ENCODE measurements at regions not wholly inside any gene's neighbourhood (a gene's known extent, or its start where the extent isn't known, plus 50 kb on each side); places are given as distances from the start of the nearest gene placed in this dataset.
A peak's percentile ranks its signal among the peaks of the same experiment; 100 is the strongest.

- Histone ChIP-seq H3K4me1 (peaks cover 13 to 23% of the 10 kb centered on the region in 2 donors), H3K36me3 (no peaks in the 10 kb centered on the region), H3K27me3 (no peaks in the 10 kb centered on the region), H3K9me3 (no peaks in the 10 kb centered on the region), H3K4me3 (replicated peaks in 1 of 3) (no peak overlapping the region), H3K27ac (no peak overlapping the region)
- intact Hi-C loops (cut with DNase I), result no loop called here
- TF ChIP-seq POLR2A (IDR thresholded peaks at IDR 0.05) (no peak), CTCF (IDR thresholded peaks at IDR 0.05) (no peak)
- 93% methylated on average over 5 of the region's 5 CpGs for WGBS, 2 donors
- DNase-seq, result no peak
Measured at GRCh38 chr10:114762811-114763210, 58.8 kb upstream of the FHIP2A start.

- Histone ChIP-seq H3K27me3 (no peaks in the 10 kb centered on the region), H3K4me1 (peaks cover 10 to 13% of the 10 kb centered on the region in 2 donors), H3K36me3 (no peaks in the 10 kb centered on the region), H3K4me3 (replicated peaks in 1 of 3) (no peak overlapping the region), H3K27ac (no peak overlapping the region), H3K9me3 (no peaks in the 10 kb centered on the region)
- intact Hi-C loops (cut with DNase I), result no loop called here
- 0 to 93% methylated on average over 1 of the region's 1 CpG for WGBS, 2 donors
- no peak for DNase-seq
- TF ChIP-seq POLR2A (IDR thresholded peaks at IDR 0.05) (no peak), CTCF (IDR thresholded peaks at IDR 0.05) (no peak)
Measured at GRCh38 chr10:114764656-114765055, 56.9 kb upstream of the FHIP2A start.

DNA sequence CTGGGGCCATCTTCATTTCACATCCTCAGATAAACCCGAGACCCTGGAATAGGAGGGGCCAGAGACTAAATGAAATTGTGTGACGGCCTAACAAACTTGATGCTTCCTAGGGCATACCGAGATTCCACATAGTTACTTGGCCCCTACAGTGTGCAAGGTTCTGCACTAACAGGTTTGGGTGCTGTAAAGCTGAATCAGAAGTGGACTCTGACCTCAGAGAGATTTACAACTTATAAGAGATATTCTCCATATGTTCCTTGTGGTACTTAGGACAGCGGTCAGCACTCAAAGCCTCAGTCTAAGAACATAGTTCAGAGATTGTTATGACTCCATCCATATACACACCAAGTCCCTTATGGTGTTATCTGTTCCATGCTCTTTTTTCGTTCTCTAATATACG, 55.1 kb upstream of the FHIP2A start:
- Histone ChIP-seq H3K27me3 (no peaks in the 10 kb centered on the region), H3K27ac (no peak overlapping the region), H3K4me3 (replicated peaks in 1 of 3) (no peak overlapping the region), H3K9me3 (no peaks in the 10 kb centered on the region), H3K4me1 (peaks cover 6 to 13% of the 10 kb centered on the region in 2 donors), H3K36me3 (no peaks in the 10 kb centered on the region)
- DNase-seq, result no peak
- intact Hi-C loops (cut with DNase I), result no loop called here
- WGBS, 2 donors, result 81 to 83% methylated on average over 6 of the region's 6 CpGs
- TF ChIP-seq CTCF (IDR thresholded peaks at IDR 0.05) (no peak), POLR2A (IDR thresholded peaks at IDR 0.05) (no peak)

- Histone ChIP-seq H3K4me3 (replicated peaks in 1 of 3) (peak overlapping the region in 2 of 3 donors; percentile 62 to 63), H3K27ac (peak overlapping the region; percentile 77 to 89 (median 81)), H3K9me3 (no peaks in the 10 kb centered on the region), H3K36me3 (no peaks in the 10 kb centered on the region), H3K27me3 (no peaks in the 10 kb centered on the region), H3K4me1 (peaks cover 6 to 13% of the 10 kb centered on the region in 2 donors)
- WGBS, 2 donors, result 13 to 20% methylated on average over 14 to 21 of the region's 33 CpGs
- DNase-seq, result peak; percentile 75 to 77
- intact Hi-C loops (cut with DNase I), result no loop called here
- no peak for TF ChIP-seq CTCF (IDR thresholded peaks at IDR 0.05)
- TF ChIP-seq POLR2A (IDR thresholded peaks at IDR 0.05), result no peak
Measured at GRCh38 chr10:114767101-114767985, 54.2 kb upstream of the FHIP2A start.
